ENCODE measurements at regions not wholly inside any gene's neighbourhood (a gene's known extent, or its start where the extent isn't known, plus 50 kb on each side); places are given as distances from the start of the nearest gene placed in this dataset.

GRCh38 chr10:65416094-65416493 lies 1509.7 kb upstream of the LRRTM3 start:
- TF ChIP-seq SUZ12 (IDR thresholded peaks at IDR 0.05; ENCODE audit: extremely low read depth, insufficient read depth, insufficient read length) = no peak
- no peak for TF ChIP-seq ZNF274 (IDR thresholded peaks at IDR 0.05; ENCODE audit: low read depth, low read length)
- no peak for TF ChIP-seq YY1 (IDR thresholded peaks at IDR 0.05; ENCODE audit: insufficient read depth, insufficient read length)

Data from NT2/D1 (cell line).